SHP77 treated with DMSO at 0.1 percent for 48 hours (cell line): ENCODE measurements at regions not wholly inside any gene's neighbourhood (a gene's known extent, or its start where the extent isn't known, plus 50 kb on each side); places are given as distances from the start of the nearest gene placed in this dataset.
"Not testable (repeated sequence)": the region's sequence is repeated elsewhere in the genome, so short reads cannot be mapped to it uniquely, and the experiment has no call there.

Experiments used
- DNase-seq: peaks from one replicate; lab custom pipeline; 2025; lab: John Stamatoyannopoulos, UW

DNA sequence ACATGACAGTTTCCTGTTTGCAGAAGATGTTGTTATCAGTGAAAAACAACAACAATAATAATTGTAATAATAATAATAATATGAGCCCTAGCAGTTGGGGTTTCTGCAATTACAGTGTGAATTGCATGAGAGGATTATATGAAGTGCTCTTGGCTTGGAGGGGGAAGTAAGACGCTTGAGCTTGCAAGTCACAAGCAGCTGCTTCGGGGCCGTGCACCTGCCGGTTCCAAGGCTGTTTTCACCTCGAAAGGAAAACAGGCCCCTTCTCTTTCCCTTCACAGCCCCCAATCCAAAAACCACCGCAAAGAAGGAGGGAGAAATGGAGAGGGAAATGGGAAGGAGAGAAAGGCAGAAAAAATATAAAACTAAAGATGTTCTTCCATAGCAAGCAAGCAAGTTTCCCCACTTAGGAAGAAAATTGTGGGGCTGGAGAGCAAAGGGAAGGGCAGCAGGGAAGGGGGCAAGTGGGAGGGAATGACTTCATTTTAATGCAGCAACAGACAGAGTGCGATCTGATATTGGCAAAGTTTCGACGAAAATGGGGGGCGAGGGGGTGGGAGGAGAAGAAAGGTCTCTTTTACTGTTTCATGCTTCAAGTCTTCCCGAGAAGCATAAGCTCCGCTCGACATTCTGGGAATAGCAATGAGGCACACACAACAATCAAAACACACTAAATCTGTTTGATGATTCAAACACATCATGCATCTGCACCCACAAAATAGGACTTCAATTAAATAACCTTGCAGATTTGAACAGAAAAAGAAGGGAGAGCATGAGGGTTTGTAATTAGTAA, 284.2 kb upstream of the ATP11B start:
- peak; percentile 50 for DNase-seq

DNA sequence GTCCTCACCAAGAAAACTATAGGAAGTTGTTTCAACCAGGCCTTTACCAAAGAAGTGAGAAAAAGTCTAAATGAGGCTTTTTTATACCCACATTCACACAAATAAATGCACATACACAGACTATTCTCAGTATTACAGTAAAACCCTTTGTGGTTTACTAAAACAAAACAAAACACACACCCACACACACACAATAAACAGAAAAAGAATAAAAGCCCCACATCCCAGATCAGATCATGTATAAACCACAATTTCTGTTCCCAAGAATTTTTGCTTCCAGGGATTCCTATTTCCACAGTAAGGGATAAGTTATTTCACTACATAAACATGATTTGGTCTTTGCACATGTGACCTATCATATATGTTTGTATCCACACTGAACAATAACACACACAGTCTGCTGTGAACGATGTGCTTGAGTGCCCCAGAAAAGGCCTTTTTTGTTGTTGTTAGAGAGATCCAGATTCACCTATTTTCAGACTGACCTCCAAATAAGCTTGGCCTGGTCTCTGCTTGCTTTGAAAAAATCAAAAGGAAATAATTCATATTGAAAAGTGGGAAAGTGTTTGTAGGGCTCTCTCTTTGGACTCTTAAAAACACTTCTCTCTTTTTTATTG, 283.4 kb upstream of the ATP11B start:
- no peak for DNase-seq

GRCh38 chr3:182514236-182514964, 278.9 kb upstream of the ATP11B start:
- DNase-seq = no peak

DNA sequence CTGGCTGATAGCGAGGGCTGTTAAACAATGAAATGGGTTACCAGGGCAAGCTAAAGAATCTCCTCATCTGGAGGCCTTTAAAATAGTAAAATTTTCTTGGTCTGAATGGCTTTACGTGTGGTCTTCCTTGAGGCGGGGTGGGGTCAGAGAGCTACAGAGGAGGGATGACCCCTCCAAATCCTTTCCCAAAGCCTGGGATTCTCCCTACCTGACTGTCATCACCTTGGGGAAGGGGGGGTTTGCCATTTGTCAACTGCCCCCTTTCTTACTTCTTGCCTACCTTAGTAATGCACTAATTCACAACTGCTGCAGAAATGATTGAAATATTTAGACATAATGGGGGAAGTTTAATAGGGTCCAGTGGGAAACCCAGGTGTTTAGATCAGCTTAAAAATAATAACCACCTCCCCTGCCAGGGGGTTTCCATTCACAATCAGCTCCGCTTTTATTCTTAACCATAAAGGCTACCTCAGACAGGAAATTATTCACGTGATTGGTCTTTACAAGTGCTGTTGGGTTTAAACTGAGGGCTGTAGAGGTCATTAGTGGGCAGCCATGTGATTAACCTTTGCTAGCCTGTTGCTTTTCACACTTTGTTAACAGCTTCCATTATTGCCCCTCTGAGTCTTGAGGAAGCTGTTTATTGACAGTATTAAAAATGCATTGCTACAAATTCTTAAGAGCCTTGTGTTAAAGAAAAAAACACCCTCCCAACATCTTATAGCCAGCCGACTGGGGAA, 276.5 kb upstream of the ATP11B start:
- DNase-seq = no peak

DNA sequence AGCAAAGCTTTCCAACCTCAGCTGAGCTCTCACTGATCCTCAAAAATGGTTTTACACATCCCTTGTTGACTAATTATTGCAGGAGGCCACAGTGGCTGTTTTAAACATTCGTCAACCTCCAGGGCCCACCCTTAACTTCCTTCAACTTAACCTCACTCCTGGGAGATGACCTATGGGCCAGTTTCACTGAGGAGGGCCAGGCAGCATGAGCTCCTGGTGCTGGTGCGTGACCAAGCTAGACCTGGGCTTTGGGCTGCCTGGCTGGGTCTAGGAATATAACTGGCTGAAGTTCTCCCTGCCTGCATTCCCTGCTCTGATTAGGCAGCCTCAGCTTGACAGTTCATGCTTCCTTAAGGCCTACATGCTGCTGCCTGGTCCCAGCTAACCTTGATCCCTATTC, 273.7 kb upstream of the ATP11B start:
- no peak for DNase-seq

GRCh38 chr3:182521339-182521738, 272.0 kb upstream of the ATP11B start:
- DNase-seq = no peak

GRCh38 chr3:182523424-182523823, 269.9 kb upstream of the ATP11B start:
- DNase-seq = not testable (repeated sequence)

DNA sequence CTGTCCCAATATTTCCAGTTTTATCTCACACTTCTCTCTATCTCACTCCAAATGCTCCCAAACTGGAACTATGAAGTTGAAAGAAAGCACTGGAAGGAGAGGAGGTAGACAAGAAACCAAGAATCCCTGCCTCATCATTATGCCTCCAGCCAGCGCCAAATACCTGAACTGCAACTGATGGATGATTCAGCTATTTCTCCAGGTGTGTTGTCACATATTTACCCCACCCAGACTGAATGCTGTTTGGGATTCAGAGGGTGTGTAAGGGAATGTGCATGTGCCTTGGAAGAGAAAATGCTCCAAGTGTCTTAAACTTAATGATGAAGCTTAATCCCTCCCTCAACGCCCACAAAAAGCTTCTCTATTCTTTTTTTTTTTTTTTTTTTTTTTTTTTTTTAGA, 269.5 kb upstream of the ATP11B start:
- DNase-seq = no peak

DNA sequence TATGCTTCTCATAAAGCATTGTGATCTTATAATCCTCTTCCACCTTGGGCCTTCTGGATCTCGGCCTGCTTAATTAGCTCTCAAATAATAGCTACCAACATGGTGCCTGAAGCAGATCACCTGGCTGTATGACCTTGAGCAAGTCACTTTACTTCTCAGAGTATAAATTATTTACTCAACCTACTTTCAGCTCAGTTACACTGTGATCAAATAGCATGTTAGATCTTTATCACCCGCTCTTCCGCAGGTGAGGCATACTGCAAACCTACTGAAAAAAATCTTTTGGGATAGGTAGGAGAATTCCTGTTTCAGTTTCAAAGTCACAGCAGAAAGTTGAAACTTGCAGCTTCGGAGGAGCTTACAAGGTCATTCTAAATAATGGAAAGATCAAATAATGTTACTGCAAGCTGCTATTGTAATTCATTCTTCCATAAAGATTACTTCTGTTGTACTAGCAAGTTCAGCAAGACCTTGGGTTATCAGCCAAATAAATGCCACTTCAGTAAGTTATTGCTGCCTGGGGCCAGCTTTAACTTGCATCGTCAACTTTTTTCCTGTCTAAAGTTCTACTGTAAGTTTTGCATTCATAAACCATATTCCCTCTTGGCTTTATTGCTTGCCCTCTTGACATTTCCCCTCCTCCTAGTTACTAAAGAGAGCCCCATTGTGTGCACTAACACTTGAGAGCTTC, 268.4 kb upstream of the ATP11B start:
- DNase-seq = no peak

DNA sequence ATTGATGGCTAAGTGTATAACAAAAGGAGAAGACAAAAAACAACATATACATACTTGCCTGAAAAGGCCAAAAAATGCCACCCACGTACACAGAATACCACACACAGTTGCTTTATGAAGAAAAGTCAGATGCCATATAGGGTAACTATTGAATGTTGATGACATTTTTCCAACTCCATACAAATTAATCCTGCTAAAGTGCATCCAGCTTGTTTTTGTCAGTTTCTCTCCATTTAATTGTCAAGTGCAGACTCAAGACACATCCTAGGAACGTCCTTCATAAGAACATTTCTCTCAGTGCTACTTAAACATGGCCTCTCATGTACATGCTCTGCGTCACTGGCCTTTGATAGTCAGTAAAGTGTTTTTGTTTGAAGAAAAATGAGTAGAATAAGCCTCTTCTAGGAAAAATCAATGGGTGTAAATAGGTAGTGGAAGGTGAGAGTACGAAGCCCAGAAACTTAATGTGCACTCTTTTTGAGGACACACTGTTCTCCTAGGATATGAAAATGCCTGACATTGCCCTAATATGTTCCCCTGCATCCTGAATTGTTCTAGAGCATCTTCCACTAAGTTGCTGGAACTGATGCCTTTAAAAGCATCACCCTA, 267.4 kb upstream of the ATP11B start:
- DNase-seq = no peak

GRCh38 chr3:182527745-182528144, 265.6 kb upstream of the ATP11B start:
- DNase-seq = no peak

- no peak for DNase-seq
Observed at GRCh38 chr3:182530316-182530715, 263.0 kb upstream of the ATP11B start.

DNA sequence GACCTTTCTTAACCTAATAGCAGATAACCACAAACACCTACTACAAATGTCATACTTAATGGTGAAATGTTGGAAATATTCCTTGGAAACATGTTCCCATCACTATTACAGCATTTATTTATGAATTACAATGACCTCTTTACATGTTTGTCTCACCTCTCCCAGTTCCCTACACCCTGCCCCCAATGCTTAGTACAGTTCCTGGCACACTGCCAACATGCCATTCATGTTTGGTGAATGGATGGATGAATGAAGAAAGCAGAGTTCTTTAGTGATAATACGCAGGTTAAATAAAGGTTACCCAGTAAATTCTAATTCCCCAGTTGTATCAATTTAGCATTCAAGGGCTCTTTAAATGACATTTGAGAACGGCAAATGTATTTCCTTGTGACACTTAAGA, 259.9 kb upstream of the ATP11B start:
- DNase-seq = no peak

- no peak for DNase-seq
Observed at GRCh38 chr3:182544542-182544941, 248.8 kb upstream of the ATP11B start.

DNA sequence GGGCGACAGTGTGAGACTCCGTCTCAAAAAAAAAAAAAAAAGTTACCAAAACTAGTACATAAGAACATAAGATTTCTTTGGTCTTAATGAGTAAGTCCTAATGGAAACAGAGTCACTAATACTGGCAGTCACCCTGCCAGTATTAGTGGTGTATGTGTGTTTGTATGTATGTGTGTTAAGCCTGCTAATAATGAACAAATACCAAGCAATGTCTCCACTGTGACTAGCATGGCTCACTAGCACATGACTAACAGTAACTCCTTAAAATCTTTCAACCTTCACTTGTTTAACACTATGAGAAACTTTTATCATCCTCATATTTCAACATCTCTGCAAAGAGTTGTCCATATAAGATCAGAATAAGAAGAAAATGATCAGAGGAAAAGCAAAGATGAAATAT, 231.0 kb upstream of the ATP11B start:
- no peak for DNase-seq

DNA sequence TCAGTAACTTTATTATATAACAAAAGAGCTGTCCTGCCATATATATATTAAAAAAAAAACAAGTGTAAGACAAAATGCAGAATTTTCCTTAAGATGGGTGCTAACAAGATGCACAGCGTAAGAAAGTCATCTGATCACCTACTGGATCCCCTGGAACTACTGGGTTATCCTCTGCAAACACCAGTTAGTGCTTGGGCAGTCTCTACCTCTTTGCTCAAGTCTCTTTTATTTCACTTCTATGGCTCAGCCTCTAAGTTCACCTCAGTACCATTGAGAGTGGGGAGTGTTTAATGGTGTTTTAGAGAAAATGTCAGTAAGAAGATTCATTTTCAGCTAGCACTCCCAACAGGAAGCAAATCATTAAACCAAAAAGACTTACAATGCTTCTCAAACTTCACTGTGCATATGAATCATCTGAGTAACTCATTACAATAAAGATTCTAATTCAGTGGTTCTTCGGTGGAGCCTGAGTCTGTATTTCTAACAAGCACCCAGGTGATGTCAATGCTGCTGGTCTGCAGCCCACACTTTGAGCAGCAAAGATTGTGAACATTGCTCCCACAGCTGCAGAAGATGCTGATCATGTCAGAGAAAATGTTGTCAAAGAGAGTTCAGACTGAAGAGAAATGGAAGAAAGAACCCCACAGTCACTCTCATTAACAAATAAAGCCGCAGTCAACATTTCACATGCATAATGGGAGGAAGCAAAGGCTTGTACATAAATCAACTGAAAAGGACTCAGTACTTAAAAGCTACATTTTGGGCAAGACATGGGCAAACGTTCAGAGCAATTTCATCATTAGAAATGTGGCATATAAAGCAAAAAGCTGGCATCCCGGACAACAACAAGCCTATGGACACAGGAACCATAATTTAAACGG, 227.1 kb upstream of the ATP11B start:
- no peak for DNase-seq

DNA sequence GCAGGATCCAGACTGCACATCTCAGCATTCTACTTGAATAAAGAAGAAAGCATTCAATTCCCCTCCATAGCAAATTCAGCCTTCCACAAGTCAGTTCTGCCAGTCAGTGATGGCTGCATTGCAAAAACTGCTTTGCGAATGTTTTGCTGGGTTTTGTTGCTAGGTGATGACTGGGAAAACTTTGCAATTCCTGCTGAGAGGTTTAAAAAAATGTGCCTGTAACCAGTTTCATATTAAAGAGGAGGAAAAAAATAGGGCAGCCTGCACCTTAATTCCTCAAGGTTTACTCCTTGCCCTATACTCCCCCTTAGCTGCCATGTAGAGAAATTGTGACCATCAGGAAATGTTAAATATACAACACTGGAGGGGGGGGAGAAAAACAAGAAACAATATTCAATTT, 225.6 kb upstream of the ATP11B start:
- no peak for DNase-seq

DNA sequence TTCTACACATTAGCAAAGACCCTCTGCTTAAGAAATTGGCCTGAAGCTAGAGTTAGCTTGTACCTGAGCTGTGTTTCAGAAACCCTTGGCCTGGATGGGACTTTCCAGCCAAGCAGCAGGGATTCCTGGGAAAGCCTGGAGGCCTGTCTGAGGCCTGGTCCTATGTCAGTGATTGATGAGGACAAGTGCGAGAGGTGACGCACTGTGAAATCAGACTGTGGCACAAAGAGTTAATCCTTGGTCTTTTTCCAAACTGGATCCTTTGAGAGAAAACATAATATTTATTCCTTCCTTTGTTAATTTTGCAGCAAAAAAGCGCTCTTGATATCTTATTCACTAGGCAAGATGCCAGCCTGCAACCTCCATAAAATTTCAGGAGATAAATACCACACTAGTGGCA, 225.0 kb upstream of the ATP11B start:
- DNase-seq = no peak

DNA sequence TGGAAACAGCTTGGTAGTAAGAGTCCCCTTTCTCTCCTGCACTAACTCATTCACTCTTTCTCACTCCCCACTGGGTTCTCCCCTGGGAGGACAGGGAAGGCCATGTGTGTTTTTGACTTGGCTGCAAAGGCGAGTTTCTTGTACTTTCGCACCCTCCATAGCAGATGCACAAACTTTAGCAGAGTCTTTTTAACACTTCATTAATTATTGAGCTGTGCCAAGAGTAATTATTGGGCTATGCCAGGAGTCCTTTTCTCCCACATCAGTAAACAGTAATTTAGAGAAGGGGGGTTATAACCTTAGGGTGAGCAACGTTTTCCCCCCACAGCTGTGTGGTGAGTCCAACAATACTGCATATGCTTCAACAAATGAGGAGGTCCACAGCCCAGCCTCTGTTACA, 224.4 kb upstream of the ATP11B start:
- DNase-seq = no peak

- DNase-seq = no peak
Observed at GRCh38 chr3:182570946-182571594, 222.2 kb upstream of the ATP11B start.
